ENCODE measurements at regions not wholly inside any gene's neighbourhood (a gene's known extent, or its start where the extent isn't known, plus 50 kb on each side); places are given as distances from the start of the nearest gene placed in this dataset.

- no peak overlapping the region for H3K4me3 Mint-ChIP-seq
- intact Hi-C loops (cut with DNase I, micrococcal nuclease), result no loop called here
- H3K4me1 Mint-ChIP-seq, result no peaks in the 10 kb centered on the region
- no peaks in the 10 kb centered on the region for H3K27me3 Mint-ChIP-seq
- ChIA-PET POLR2A (no interaction called here), CTCF (no interaction called here)
- H3K9me3 Mint-ChIP-seq (ENCODE audit: low read depth), result no peaks in the 10 kb centered on the region
- DNase-seq (no peak), ATAC-seq (no peak)
- H3K36me3 Mint-ChIP-seq (ENCODE audit: low read depth), result no peaks in the 10 kb centered on the region
- no peak overlapping the region for H3K27ac Mint-ChIP-seq
Observed at GRCh38 chr2:53381271-53381670, 386.3 kb upstream of the CHAC2 start.

GRCh38 chr2:53379547-53379946 is 388.1 kb upstream of the CHAC2 start:
- no peaks in the 10 kb centered on the region for H3K36me3 Mint-ChIP-seq (ENCODE audit: low read depth)
- H3K4me1 Mint-ChIP-seq, result no peaks in the 10 kb centered on the region
- intact Hi-C loops (cut with DNase I, micrococcal nuclease), result no loop called here
- POLR2A ChIA-PET, result no interaction called here
- H3K27ac Mint-ChIP-seq, result no peak overlapping the region
- H3K4me3 Mint-ChIP-seq, result no peak overlapping the region
- ATAC-seq (no peak), DNase-seq (no peak)
- CTCF ChIA-PET, result no interaction called here
- H3K9me3 Mint-ChIP-seq (ENCODE audit: low read depth), result no peaks in the 10 kb centered on the region
- H3K27me3 Mint-ChIP-seq, result no peaks in the 10 kb centered on the region

GRCh38 chr2:53378791-53379190 is 388.8 kb upstream of the CHAC2 start:
- no peak for ATAC-seq
- Mint-ChIP-seq H3K9me3 (ENCODE audit: low read depth) (no peaks in the 10 kb centered on the region), H3K4me3 (no peak overlapping the region), H3K36me3 (ENCODE audit: low read depth) (no peaks in the 10 kb centered on the region), H3K27me3 (no peaks in the 10 kb centered on the region), H3K27ac (no peak overlapping the region), H3K4me1 (no peaks in the 10 kb centered on the region)
- POLR2A ChIA-PET, result no interaction called here
- intact Hi-C loops (cut with DNase I, micrococcal nuclease), result no loop called here
- DNase-seq, result no peak
- CTCF ChIA-PET, result no interaction called here

- Mint-ChIP-seq H3K4me1 (no peaks in the 10 kb centered on the region), H3K4me3 (no peak overlapping the region), H3K27me3 (no peaks in the 10 kb centered on the region), H3K27ac (no peak overlapping the region), H3K36me3 (ENCODE audit: low read depth) (no peaks in the 10 kb centered on the region), H3K9me3 (ENCODE audit: low read depth) (no peaks in the 10 kb centered on the region)
- intact Hi-C loops (cut with DNase I, micrococcal nuclease), result no loop called here
- ChIA-PET CTCF (no interaction called here), POLR2A (no interaction called here)
- DNase-seq (no peak), ATAC-seq (no peak)
Observed at GRCh38 chr2:53373126-53373525, 394.5 kb upstream of the CHAC2 start.

- CTCF ChIA-PET, result no interaction called here
- intact Hi-C loops (cut with DNase I, micrococcal nuclease), result no loop called here
Observed at GRCh38 chr2:53366543-53366942, 401.1 kb upstream of the CHAC2 start.

GRCh38 chr2:53362934-53363333 is 404.7 kb upstream of the CHAC2 start:
- no peak overlapping the region for H3K27ac Mint-ChIP-seq
- H3K27me3 Mint-ChIP-seq, result no peaks in the 10 kb centered on the region
- no peaks in the 10 kb centered on the region for H3K4me1 Mint-ChIP-seq
- ChIA-PET POLR2A (no interaction called here), CTCF (no interaction called here)
- ATAC-seq, result no peak
- intact Hi-C loops (cut with DNase I, micrococcal nuclease), result no loop called here
- peaks cover 9% of the 10 kb centered on the region for H3K9me3 Mint-ChIP-seq (ENCODE audit: low read depth)
- H3K36me3 Mint-ChIP-seq (ENCODE audit: low read depth), result no peaks in the 10 kb centered on the region
- H3K4me3 Mint-ChIP-seq, result no peak overlapping the region
- no peak for DNase-seq

More at GRCh38 chr2:53366543-53366942, 401.1 kb upstream of the CHAC2 start:
- H3K36me3 Mint-ChIP-seq (ENCODE audit: low read depth), result no peaks in the 10 kb centered on the region
- H3K9me3 Mint-ChIP-seq (ENCODE audit: low read depth), result peaks cover 7% of the 10 kb centered on the region
- H3K27me3 Mint-ChIP-seq, result no peaks in the 10 kb centered on the region
- POLR2A ChIA-PET, result no interaction called here
- DNase-seq, result no peak
- no peak overlapping the region for H3K4me3 Mint-ChIP-seq
- no peak for ATAC-seq
- no peaks in the 10 kb centered on the region for H3K4me1 Mint-ChIP-seq
- H3K27ac Mint-ChIP-seq, result no peak overlapping the region

GRCh38 chr2:53356291-53356905 is 411.2 kb upstream of the CHAC2 start:
- H3K36me3 Mint-ChIP-seq (ENCODE audit: low read depth), result no peaks in the 10 kb centered on the region
- intact Hi-C loops (cut with DNase I, micrococcal nuclease), result no loop called here
- ATAC-seq (no peak), DNase-seq (no peak)
- CTCF ChIA-PET, result no interaction called here
- H3K9me3 Mint-ChIP-seq (ENCODE audit: low read depth), result peaks cover 4% of the 10 kb centered on the region
- H3K27me3 Mint-ChIP-seq, result no peaks in the 10 kb centered on the region
- H3K27ac Mint-ChIP-seq, result no peak overlapping the region
- H3K4me1 Mint-ChIP-seq, result no peaks in the 10 kb centered on the region
- no peak overlapping the region for H3K4me3 Mint-ChIP-seq
- POLR2A ChIA-PET, result no interaction called here

- CTCF ChIA-PET, result no interaction called here
- ATAC-seq (no peak), DNase-seq (no peak)
- Mint-ChIP-seq H3K4me1 (no peaks in the 10 kb centered on the region), H3K36me3 (ENCODE audit: low read depth) (no peaks in the 10 kb centered on the region), H3K27ac (no peak overlapping the region), H3K27me3 (no peaks in the 10 kb centered on the region), H3K4me3 (no peak overlapping the region), H3K9me3 (ENCODE audit: low read depth) (peaks cover 3% of the 10 kb centered on the region)
- intact Hi-C loops (cut with DNase I, micrococcal nuclease), result no loop called here
- POLR2A ChIA-PET, result no interaction called here
Observed at GRCh38 chr2:53353135-53354114, 414.2 kb upstream of the CHAC2 start.

GRCh38 chr2:53347269-53347668 is 420.3 kb upstream of the CHAC2 start:
- H3K4me3 Mint-ChIP-seq, result no peak overlapping the region
- POLR2A ChIA-PET, result no interaction called here
- H3K27ac Mint-ChIP-seq, result no peak overlapping the region
- DNase-seq, result no peak
- no peaks in the 10 kb centered on the region for H3K36me3 Mint-ChIP-seq (ENCODE audit: low read depth)
- no peaks in the 10 kb centered on the region for H3K27me3 Mint-ChIP-seq
- no peaks in the 10 kb centered on the region for H3K4me1 Mint-ChIP-seq
- intact Hi-C loops (cut with DNase I, micrococcal nuclease), result no loop called here
- H3K9me3 Mint-ChIP-seq (ENCODE audit: low read depth), result no peaks in the 10 kb centered on the region
- no peak for ATAC-seq
- CTCF ChIA-PET, result no interaction called here

GRCh38 chr2:53342248-53342647 is 425.4 kb upstream of the CHAC2 start:
- Mint-ChIP-seq H3K9me3 (ENCODE audit: low read depth) (no peaks in the 10 kb centered on the region), H3K27ac (no peak overlapping the region), H3K4me1 (no peaks in the 10 kb centered on the region), H3K36me3 (ENCODE audit: low read depth) (no peaks in the 10 kb centered on the region), H3K4me3 (no peak overlapping the region), H3K27me3 (no peaks in the 10 kb centered on the region)
- ChIA-PET POLR2A (interaction anchor here (0.6 kb wide), 1 partner anchor 18 kb away, joined by 3 read pairs; no protein-coding TSS in a partner anchor), CTCF (no interaction called here)
- DNase-seq, result no peak
- intact Hi-C loops (cut with DNase I, micrococcal nuclease), result no loop called here
- no peak for ATAC-seq

- no peaks in the 10 kb centered on the region for H3K36me3 Mint-ChIP-seq (ENCODE audit: low read depth)
- H3K27ac Mint-ChIP-seq, result no peak overlapping the region
- H3K4me3 Mint-ChIP-seq, result no peak overlapping the region
- H3K9me3 Mint-ChIP-seq (ENCODE audit: low read depth), result no peaks in the 10 kb centered on the region
- no peak for ATAC-seq
- intact Hi-C loops (cut with DNase I, micrococcal nuclease), result no loop called here
- H3K27me3 Mint-ChIP-seq, result no peaks in the 10 kb centered on the region
- no peaks in the 10 kb centered on the region for H3K4me1 Mint-ChIP-seq
- CTCF ChIA-PET, result no interaction called here
- POLR2A ChIA-PET, result no interaction called here
- no peak for DNase-seq
Observed at GRCh38 chr2:53334610-53335009, 433.0 kb upstream of the CHAC2 start.

GRCh38 chr2:53331667-53332066 is 435.9 kb upstream of the CHAC2 start:
- intact Hi-C loops (cut with DNase I, micrococcal nuclease), result no loop called here
- no peak for DNase-seq
- ChIA-PET CTCF (no interaction called here), POLR2A (no interaction called here)
- Mint-ChIP-seq H3K27me3 (no peaks in the 10 kb centered on the region), H3K36me3 (ENCODE audit: low read depth) (no peaks in the 10 kb centered on the region), H3K4me1 (no peaks in the 10 kb centered on the region), H3K9me3 (ENCODE audit: low read depth) (no peaks in the 10 kb centered on the region), H3K4me3 (no peak overlapping the region), H3K27ac (no peak overlapping the region)
- ATAC-seq, result no peak

All from activated CD4-positive, alpha-beta T cell treated with anti-CD3 and anti-CD28 coated beads for 36 hours (primary cell).